DND-41 (cell line): ENCODE measurements at regions not wholly inside any gene's neighbourhood (a gene's known extent, or its start where the extent isn't known, plus 50 kb on each side); places are given as distances from the start of the nearest gene placed in this dataset.
A peak's percentile ranks its signal among the peaks of the same experiment; 100 is the strongest.

Experiments
- ATAC-seq: fragments of 200-7000 bp; cut with Tn5 transposase; 3 replicates; pipeline ENCODE4 v1.9.1; 2021; ENCODE audit warnings: low read depth; ENCODE audit not compliant: insufficient read depth
- DNase-seq: peaks from one replicate; pipeline ENCODE4 v3.0.0-alpha.2; 2020
- H2AFZ ChIP-seq: 2 replicates; pipeline ENCODE4 v1.6.0; 2012; ENCODE audit warnings: low read depth, low read length
- H3K27ac ChIP-seq: 2 replicates; pipeline ENCODE4 v1.5.1; 2012; ENCODE audit warnings: low read length, inconsistent platforms
- H3K27me3 ChIP-seq: fragments of 200-600 bp; sonication (generic); 2 replicates; pipeline ENCODE4 v1.6.0; 2012; ENCODE audit warnings: low read length, mild to moderate bottlenecking, inconsistent platforms; ENCODE audit not compliant: insufficient read depth, poor library complexity
- H3K36me3 ChIP-seq: 2 replicates; pipeline ENCODE4 v1.5.1; 2012; ENCODE audit warnings: low read length, inconsistent platforms; ENCODE audit not compliant: insufficient read depth
- H3K4me1 ChIP-seq: 2 replicates; pipeline ENCODE4 v1.5.1; 2012; ENCODE audit warnings: mild to moderate bottlenecking, low read length; ENCODE audit not compliant: insufficient read depth
- H3K4me2 ChIP-seq: 2 replicates; pipeline ENCODE4 v1.6.0; 2012; ENCODE audit warnings: mild to moderate bottlenecking, moderate library complexity, low read length, inconsistent platforms; ENCODE audit not compliant: insufficient read depth
- H3K4me3 ChIP-seq, 2 experiments: fragments of 200-600 bp in 1 of 2; shearing (Covaris generic) in 1 of 2; 2 replicates each; pipeline ENCODE4 v1.5.1; 2012 to 2016; ENCODE audit warnings: inconsistent platforms in 2 of 2, low read length in 2 of 2, mild to moderate bottlenecking in 2 of 2, low read depth in 1 of 2, moderate library complexity in 1 of 2
- H3K79me2 ChIP-seq: 2 replicates; pipeline ENCODE4 v1.6.0; 2012; ENCODE audit warnings: low read length, inconsistent platforms; ENCODE audit not compliant: insufficient read depth
- H3K9ac ChIP-seq: 2 replicates; pipeline ENCODE4 v1.6.0; 2012; ENCODE audit warnings: low read depth, mild to moderate bottlenecking, inconsistent platforms, low read length, moderate library complexity
- H3K9me3 ChIP-seq: 2 replicates; pipeline ENCODE4 v1.5.1; 2012; ENCODE audit warnings: low read length, moderate library complexity, mild to moderate bottlenecking, inconsistent platforms; ENCODE audit not compliant: insufficient read depth, severe bottlenecking
- H4K20me1 ChIP-seq: 2 replicates; pipeline ENCODE4 v1.6.0; 2012; ENCODE audit warnings: low read length; ENCODE audit not compliant: insufficient read depth
- CTCF ChIP-seq: IDR thresholded peaks from 2 replicates; pipeline ENCODE4 v1.5.1; 2012; ENCODE audit warnings: borderline replicate concordance, low read length, moderate library complexity, mild to moderate bottlenecking; ENCODE audit not compliant: poor library complexity, severe bottlenecking; ENCODE audit errors: extremely low read depth
- EZH2 ChIP-seq: IDR thresholded peaks from 3 replicates; pipeline ENCODE4 v1.6.1; 2012; ENCODE audit warnings: borderline replicate concordance, low read depth, mild to moderate bottlenecking, moderate library complexity, low read length, inconsistent platforms; ENCODE audit not compliant: severe bottlenecking

- no peaks in the 10 kb centered on the region for H3K9me3 ChIP-seq
- H3K9ac ChIP-seq, result no peak overlapping the region
- H3K27me3 ChIP-seq, result no peaks in the 10 kb centered on the region
- H3K27ac ChIP-seq, result no peak overlapping the region
- ATAC-seq, result no peak
- H3K79me2 ChIP-seq, result no peaks in the 10 kb centered on the region
- no peak overlapping the region for H2AFZ ChIP-seq
- no peaks in the 10 kb centered on the region for H4K20me1 ChIP-seq
- no peak overlapping the region for H3K4me3 ChIP-seq
- H3K4me2 ChIP-seq, result no peak overlapping the region
- no peak for TF ChIP-seq EZH2
- no peak for TF ChIP-seq CTCF
- H3K36me3 ChIP-seq, result no peaks in the 10 kb centered on the region
- H3K4me1 ChIP-seq, result peaks cover 6% of the 10 kb centered on the region; the same call in 1 of the 2 replicates
- DNase-seq, result no peak
Observed at GRCh38 chr5:124401476-124402143, 344.8 kb downstream of the ZNF608 start.

- no peak overlapping the region for H3K27ac ChIP-seq
- H3K27me3 ChIP-seq, result no peaks in the 10 kb centered on the region
- no peaks in the 10 kb centered on the region for H4K20me1 ChIP-seq
- H3K9me3 ChIP-seq, result no peaks in the 10 kb centered on the region
- H3K4me2 ChIP-seq, result no peak overlapping the region
- ATAC-seq (no peak), DNase-seq (no peak)
- TF ChIP-seq CTCF, result no peak
- H3K79me2 ChIP-seq, result no peaks in the 10 kb centered on the region
- H3K36me3 ChIP-seq, result no peaks in the 10 kb centered on the region
- no peak overlapping the region for H3K4me3 ChIP-seq
- no peak overlapping the region for H3K9ac ChIP-seq
- peaks cover 6% of the 10 kb centered on the region; the same call in 1 of the 2 replicates for H3K4me1 ChIP-seq
- no peak overlapping the region for H2AFZ ChIP-seq
Observed at GRCh38 chr5:124399426-124399961, 346.9 kb downstream of the ZNF608 start.

- no peaks in the 10 kb centered on the region for H3K36me3 ChIP-seq
- no peak overlapping the region for H3K4me3 ChIP-seq
- DNase-seq (no peak), ATAC-seq (no peak)
- no peak overlapping the region for H2AFZ ChIP-seq
- TF ChIP-seq CTCF (no peak), EZH2 (no peak)
- 0 out of 2 replicates have a peak overlapping the region, but pooled peaks have one; percentile 21 for H3K4me2 ChIP-seq
- no peaks in the 10 kb centered on the region for H4K20me1 ChIP-seq
- no peak overlapping the region for H3K27ac ChIP-seq
- H3K4me1 ChIP-seq, result peaks cover 6% of the 10 kb centered on the region; the same call in 1 of the 2 replicates
- no peaks in the 10 kb centered on the region for H3K9me3 ChIP-seq
- H3K27me3 ChIP-seq, result no peaks in the 10 kb centered on the region
- no peak overlapping the region for H3K9ac ChIP-seq
- H3K79me2 ChIP-seq, result no peaks in the 10 kb centered on the region
Observed at GRCh38 chr5:124398460-124398859, 348.0 kb downstream of the ZNF608 start.
